ENCODE measurements at regions not wholly inside any gene's neighbourhood (a gene's known extent, or its start where the extent isn't known, plus 50 kb on each side); places are given as distances from the start of the nearest gene placed in this dataset.
A peak's percentile ranks its signal among the peaks of the same experiment; 100 is the strongest.

GRCh38 chr1:58900396-58900795 is 116.5 kb upstream of the JUN start:
- peak; percentile 53 for DNase-seq (ENCODE audit: extremely low spot score, unreplicated experiment)
- no peaks in the 10 kb centered on the region for H3K9me3 Mint-ChIP-seq (ENCODE audit: unreplicated experiment)
- no peak for TF ChIP-seq CTCF (IDR thresholded peaks at IDR 0.05)
- peaks cover 36% of the 10 kb centered on the region for H3K4me1 Mint-ChIP-seq (ENCODE audit: unreplicated experiment)
- no peaks in the 10 kb centered on the region for H3K36me3 Mint-ChIP-seq (ENCODE audit: unreplicated experiment)
- H3K27me3 Mint-ChIP-seq (ENCODE audit: unreplicated experiment) = no peaks in the 10 kb centered on the region
- no peak overlapping the region for H3K4me3 Mint-ChIP-seq (ENCODE audit: unreplicated experiment)
- H3K27ac Mint-ChIP-seq (ENCODE audit: unreplicated experiment) = peak overlapping the region; percentile 17

GRCh38 chr1:58901008-58901407 is 117.2 kb upstream of the JUN start:
- no peak for DNase-seq (ENCODE audit: extremely low spot score, unreplicated experiment)
- no peaks in the 10 kb centered on the region for H3K9me3 Mint-ChIP-seq (ENCODE audit: unreplicated experiment)
- TF ChIP-seq CTCF (IDR thresholded peaks at IDR 0.05) = no peak
- no peak overlapping the region for H3K27ac Mint-ChIP-seq (ENCODE audit: unreplicated experiment)
- no peaks in the 10 kb centered on the region for H3K36me3 Mint-ChIP-seq (ENCODE audit: unreplicated experiment)
- H3K4me1 Mint-ChIP-seq (ENCODE audit: unreplicated experiment) = peaks cover 30% of the 10 kb centered on the region
- no peak overlapping the region for H3K4me3 Mint-ChIP-seq (ENCODE audit: unreplicated experiment)
- H3K27me3 Mint-ChIP-seq (ENCODE audit: unreplicated experiment) = no peaks in the 10 kb centered on the region

- Mint-ChIP-seq H3K36me3 (ENCODE audit: unreplicated experiment) (no peaks in the 10 kb centered on the region), H3K27me3 (ENCODE audit: unreplicated experiment) (no peaks in the 10 kb centered on the region), H3K4me3 (ENCODE audit: unreplicated experiment) (peak overlapping the region; percentile 7), H3K4me1 (ENCODE audit: unreplicated experiment) (peaks cover 17% of the 10 kb centered on the region), H3K27ac (ENCODE audit: unreplicated experiment) (peak overlapping the region; percentile 66), H3K9me3 (ENCODE audit: unreplicated experiment) (no peaks in the 10 kb centered on the region)
- DNase-seq (ENCODE audit: extremely low spot score, unreplicated experiment) = no peak
- no peak for TF ChIP-seq CTCF (IDR thresholded peaks at IDR 0.05)
Observed at GRCh38 chr1:58902830-58903513, 119.1 kb upstream of the JUN start.

- DNase-seq (ENCODE audit: extremely low spot score, unreplicated experiment) = peak; percentile 93
- no peaks in the 10 kb centered on the region for H3K27me3 Mint-ChIP-seq (ENCODE audit: unreplicated experiment)
- peak overlapping the region; percentile 74 for H3K4me3 Mint-ChIP-seq (ENCODE audit: unreplicated experiment)
- H3K9me3 Mint-ChIP-seq (ENCODE audit: unreplicated experiment) = no peaks in the 10 kb centered on the region
- no peaks in the 10 kb centered on the region for H3K36me3 Mint-ChIP-seq (ENCODE audit: unreplicated experiment)
- H3K4me1 Mint-ChIP-seq (ENCODE audit: unreplicated experiment) = peaks cover 21% of the 10 kb centered on the region
- H3K27ac Mint-ChIP-seq (ENCODE audit: unreplicated experiment) = peak overlapping the region; percentile 89
- TF ChIP-seq CTCF (IDR thresholded peaks at IDR 0.05) = no peak
Observed at GRCh38 chr1:58903514-58904298, 119.9 kb upstream of the JUN start.

Measured in osteocyte (in vitro differentiated cells).